Activated naive CD8-positive, alpha-beta T cell (primary cell): ENCODE measurements at regions not wholly inside any gene's neighbourhood (a gene's known extent, or its start where the extent isn't known, plus 50 kb on each side); places are given as distances from the start of the nearest gene placed in this dataset.
A peak's percentile ranks its signal among the peaks of the same experiment; 100 is the strongest.

Experiments
- H3K27ac Mint-ChIP-seq: one replicate; pipeline ENCODE4 v1.8.0; 2021; ENCODE audit warnings: mixed read lengths
- H3K27me3 Mint-ChIP-seq: one replicate; pipeline ENCODE4 v1.8.0; 2021; ENCODE audit warnings: mixed read lengths
- H3K36me3 Mint-ChIP-seq: one replicate; pipeline ENCODE4 v1.8.0; 2021; ENCODE audit warnings: mixed read lengths
- H3K4me1 Mint-ChIP-seq: one replicate; pipeline ENCODE4 v1.8.0; 2021; ENCODE audit warnings: low read depth, mixed read lengths
- H3K4me3 Mint-ChIP-seq: one replicate; pipeline ENCODE4 v1.8.0; 2021; ENCODE audit warnings: mild to moderate bottlenecking, mixed read lengths
- H3K9me3 Mint-ChIP-seq: one replicate; pipeline ENCODE4 v1.8.0; 2021; ENCODE audit warnings: low read depth, mixed read lengths

DNA sequence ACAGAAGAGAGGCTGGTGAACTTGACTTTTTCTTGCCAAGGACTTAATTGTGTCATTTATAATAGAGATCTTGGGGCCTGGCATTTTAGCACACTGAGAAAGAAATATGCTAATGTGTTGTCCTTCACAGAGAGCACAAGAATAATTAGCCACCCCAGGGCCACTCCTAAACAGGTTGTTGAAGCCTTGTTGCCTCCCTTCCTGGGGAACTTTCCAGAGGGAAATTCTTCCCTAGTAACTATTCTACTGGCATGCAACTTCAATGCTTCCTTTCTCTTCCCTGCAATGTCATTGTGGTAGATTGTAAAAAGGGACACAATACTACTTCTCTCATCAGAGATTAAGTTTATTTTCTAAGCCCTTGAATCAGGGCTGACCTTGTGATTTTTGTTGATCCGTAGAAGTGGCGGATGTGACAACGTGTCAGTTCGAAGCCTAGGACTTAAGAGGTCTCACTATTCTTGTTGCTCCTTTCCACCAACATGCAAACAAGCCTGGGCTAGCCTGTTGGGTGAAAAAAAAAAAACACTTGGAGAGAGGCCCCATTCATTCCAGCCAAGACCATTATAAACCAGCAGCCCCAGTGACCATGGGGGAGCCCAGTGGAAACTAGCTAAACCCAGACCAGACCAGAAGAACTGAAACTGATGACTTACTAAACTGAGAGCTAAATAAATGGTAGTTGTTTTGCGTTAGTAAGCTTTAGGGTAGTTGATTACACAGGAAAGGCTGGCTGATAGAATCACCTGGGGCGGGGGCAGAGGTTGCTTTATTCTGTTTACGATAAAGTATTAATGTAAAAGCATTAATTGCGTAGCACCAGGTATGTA lies 287.2 kb downstream of the SHQ1 start:
- H3K36me3 Mint-ChIP-seq: peaks cover 2% of the 10 kb centered on the region

DNA sequence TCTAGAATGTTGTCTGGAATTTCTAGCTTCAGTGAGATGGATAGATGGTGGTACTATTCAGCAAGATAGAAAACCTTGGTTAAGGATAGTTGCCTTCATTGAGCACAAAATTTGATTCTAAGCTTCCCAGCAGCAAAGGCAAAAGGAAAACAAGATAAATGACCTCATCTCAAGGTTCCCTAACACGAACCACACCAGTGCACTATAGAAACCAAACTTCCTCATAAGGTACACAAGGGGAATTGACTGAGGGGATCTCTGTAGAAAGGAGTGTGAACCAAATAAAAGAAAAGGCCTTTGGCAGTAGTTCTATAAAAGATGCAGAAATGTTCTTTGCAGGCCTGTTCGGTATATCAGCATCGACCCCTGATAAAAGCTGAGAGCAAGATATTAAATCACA lies 288.9 kb downstream of the SHQ1 start:
- H3K9me3 Mint-ChIP-seq: peaks cover 8% of the 10 kb centered on the region
- H3K4me1 Mint-ChIP-seq: no peaks in the 10 kb centered on the region
- H3K4me3 Mint-ChIP-seq: no peak overlapping the region
- peaks cover 6% of the 10 kb centered on the region for H3K36me3 Mint-ChIP-seq
- H3K27ac Mint-ChIP-seq: no peak overlapping the region
- H3K27me3 Mint-ChIP-seq: no peaks in the 10 kb centered on the region

More for the DNA sequence above, 287.2 kb downstream of the SHQ1 start:
- Mint-ChIP-seq H3K4me3 (no peak overlapping the region), H3K27me3 (no peaks in the 10 kb centered on the region), H3K4me1 (no peaks in the 10 kb centered on the region), H3K9me3 (peaks cover 3% of the 10 kb centered on the region), H3K27ac (no peak overlapping the region)

DNA sequence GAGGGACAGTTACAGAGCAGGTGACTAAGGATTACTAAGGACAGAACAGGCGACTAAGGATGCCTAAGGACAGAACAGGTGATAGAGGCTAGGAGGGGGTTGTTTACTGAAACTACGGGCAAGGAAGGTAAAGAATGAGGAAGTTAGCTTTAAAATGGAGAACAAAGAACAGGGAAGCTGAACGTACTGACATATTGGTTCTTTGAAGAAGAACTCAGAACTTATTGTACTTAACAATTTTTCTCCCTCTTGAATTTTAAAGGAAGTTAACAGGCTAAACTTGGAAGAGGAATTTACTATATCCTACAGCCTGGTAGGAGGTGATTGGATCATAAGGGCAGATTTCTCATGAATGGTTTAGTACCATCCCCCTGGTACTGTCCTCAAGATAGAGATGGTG lies 290.2 kb downstream of the SHQ1 start:
- peaks cover 8% of the 10 kb centered on the region for H3K9me3 Mint-ChIP-seq
- peaks cover 6% of the 10 kb centered on the region for H3K36me3 Mint-ChIP-seq
- H3K27me3 Mint-ChIP-seq: no peaks in the 10 kb centered on the region
- no peaks in the 10 kb centered on the region for H3K4me1 Mint-ChIP-seq
- H3K27ac Mint-ChIP-seq: no peak overlapping the region
- no peak overlapping the region for H3K4me3 Mint-ChIP-seq

DNA sequence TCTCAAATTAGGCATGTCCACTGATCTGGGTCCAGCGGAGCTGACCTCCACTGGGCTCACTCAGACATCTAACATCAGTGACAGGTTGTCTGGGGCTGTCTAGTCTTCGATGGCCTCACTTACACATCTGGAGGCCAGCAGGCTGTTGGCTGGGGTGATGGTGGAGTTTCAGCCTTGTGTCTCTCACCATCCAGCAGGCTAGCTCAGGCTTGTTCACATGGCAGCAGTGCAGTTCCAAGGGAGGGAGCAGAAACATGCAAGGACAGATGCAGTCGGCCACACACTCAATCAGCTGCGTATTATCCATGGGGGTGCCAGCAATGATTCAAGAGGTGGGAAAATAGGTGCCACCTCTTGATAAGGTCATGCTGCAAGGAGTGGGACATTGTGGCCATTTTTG lies 292.5 kb downstream of the SHQ1 start:
- Mint-ChIP-seq H3K36me3 (peaks cover 4% of the 10 kb centered on the region), H3K27me3 (no peaks in the 10 kb centered on the region), H3K4me1 (no peaks in the 10 kb centered on the region), H3K27ac (no peak overlapping the region), H3K9me3 (peaks cover 8% of the 10 kb centered on the region), H3K4me3 (no peak overlapping the region)

DNA sequence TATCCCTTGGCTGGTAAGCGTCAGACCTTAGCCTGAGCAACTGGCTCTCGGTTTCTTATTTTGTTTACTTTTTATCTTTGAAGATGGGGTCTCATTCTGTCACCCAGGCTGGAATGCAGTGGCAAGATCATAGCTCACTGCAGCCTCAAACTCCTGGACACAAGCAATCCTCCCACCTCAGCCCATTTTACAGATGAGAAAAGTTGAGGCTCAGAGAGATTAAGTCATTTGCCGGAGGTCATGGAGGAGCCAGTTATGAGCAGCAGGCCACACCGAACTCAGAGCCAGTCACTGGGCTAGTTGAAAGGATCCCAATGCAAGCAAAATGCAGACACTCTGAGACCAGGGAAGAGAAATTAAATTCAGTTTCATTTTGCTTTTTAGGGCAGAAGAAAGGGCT lies 293.6 kb downstream of the SHQ1 start:
- Mint-ChIP-seq H3K4me1 (peaks cover 9% of the 10 kb centered on the region), H3K27me3 (no peaks in the 10 kb centered on the region), H3K36me3 (peaks cover 4% of the 10 kb centered on the region), H3K27ac (no peak overlapping the region), H3K4me3 (no peak overlapping the region), H3K9me3 (peaks cover 8% of the 10 kb centered on the region)

DNA sequence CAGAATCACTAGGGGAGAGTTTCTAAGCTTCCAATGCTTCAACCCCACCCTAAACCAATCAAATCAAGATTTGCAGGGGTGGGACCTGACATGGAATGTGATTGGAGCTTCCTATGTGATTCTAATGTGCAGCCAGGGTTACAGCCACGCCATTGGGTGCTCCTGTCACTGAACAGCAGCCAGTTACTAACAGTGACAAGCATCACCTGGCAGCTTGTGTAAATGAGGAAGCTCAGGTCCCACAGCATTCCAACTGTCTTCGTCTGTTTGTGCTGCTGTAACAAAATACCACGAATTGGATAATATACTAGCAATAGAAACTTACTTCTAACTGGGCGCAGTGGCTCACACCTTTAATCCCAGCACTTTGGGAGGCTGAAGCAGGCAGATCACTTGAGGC lies 294.9 kb downstream of the SHQ1 start:
- Mint-ChIP-seq H3K4me1 (peaks cover 22% of the 10 kb centered on the region), H3K36me3 (peaks cover 7% of the 10 kb centered on the region), H3K4me3 (no peak overlapping the region), H3K27me3 (no peaks in the 10 kb centered on the region), H3K9me3 (peaks cover 8% of the 10 kb centered on the region), H3K27ac (no peak overlapping the region)

DNA sequence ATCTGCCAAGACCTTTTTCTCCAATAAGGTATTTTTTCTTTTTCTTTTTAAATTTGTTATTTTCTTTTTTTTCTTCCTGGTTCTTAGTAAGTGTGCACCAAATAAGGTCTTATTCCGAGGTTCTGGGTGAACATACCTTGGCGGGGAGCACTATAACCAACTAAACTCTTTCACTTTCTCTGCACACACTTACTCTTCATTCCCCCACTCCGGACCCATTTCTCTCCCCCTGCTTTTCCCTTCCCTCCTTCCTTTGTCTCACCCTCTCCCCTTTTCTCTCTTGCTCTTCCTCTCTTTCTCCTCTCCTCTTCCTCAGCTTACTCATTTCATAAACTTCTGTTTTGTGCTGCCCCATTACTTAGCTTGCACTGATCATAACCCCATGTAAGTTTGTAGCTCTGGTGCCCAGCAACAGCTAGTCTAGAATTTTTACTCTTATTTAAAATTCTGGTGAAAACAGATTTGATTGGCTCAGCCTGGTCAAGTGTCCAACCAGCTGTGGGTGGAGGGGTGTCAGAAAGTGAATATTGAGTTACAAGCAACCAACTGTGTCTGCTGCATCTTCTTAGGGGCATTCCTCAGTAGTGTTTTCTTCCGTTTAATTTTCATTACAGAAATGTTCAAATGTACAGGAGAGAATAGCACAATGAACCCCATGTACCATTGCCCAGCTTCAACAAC lies 297.5 kb downstream of the SHQ1 start:
- Mint-ChIP-seq H3K4me3 (peak overlapping the region; percentile 64), H3K27me3 (no peaks in the 10 kb centered on the region), H3K4me1 (peaks cover 22% of the 10 kb centered on the region), H3K36me3 (peaks cover 5% of the 10 kb centered on the region), H3K9me3 (peaks cover 2% of the 10 kb centered on the region), H3K27ac (no peak overlapping the region)

DNA sequence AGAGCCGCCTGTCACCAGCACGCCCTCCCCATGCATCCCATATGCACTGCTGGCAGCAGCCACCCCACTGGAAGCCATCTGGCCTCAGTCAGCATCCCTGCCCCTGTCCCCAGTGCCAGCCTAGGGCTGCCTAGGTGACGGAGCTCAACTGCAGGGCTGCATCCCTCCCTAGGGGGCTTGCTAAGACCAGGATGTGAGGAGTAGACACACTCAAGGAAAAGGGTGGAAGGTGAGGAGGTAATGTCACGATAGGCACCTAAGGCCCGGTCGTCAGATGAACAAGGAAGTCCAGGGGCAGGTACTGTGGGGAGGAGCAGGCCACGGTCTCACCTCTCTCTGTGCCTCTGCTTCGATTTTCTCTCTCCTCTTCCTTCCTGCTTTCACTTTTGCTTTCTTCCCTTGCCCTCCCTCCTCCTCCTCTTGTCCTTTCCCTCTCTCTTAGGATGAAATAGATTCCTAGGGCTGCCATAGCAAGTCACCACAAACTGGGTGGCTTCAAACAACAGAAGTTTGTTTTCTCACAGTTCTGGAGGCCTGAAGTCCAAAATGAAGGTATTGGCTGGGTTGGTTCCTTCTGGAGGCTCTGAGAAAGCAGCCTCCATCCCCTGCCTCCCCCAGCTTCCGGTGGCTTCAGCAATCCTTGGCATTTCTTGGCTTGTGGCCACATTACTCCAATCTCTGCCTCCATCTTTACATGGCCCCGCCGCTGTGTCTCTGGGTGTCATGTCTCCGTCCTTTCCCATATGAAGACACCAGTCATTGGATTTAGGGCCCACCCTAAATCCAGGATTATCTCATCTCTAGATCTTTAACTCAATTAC lies 298.3 kb downstream of the SHQ1 start:
- Mint-ChIP-seq H3K27ac (peak overlapping the region; percentile 43), H3K4me1 (peaks cover 22% of the 10 kb centered on the region), H3K36me3 (peaks cover 3% of the 10 kb centered on the region), H3K4me3 (peak overlapping the region; percentile 64), H3K27me3 (no peaks in the 10 kb centered on the region), H3K9me3 (no peaks in the 10 kb centered on the region)

DNA sequence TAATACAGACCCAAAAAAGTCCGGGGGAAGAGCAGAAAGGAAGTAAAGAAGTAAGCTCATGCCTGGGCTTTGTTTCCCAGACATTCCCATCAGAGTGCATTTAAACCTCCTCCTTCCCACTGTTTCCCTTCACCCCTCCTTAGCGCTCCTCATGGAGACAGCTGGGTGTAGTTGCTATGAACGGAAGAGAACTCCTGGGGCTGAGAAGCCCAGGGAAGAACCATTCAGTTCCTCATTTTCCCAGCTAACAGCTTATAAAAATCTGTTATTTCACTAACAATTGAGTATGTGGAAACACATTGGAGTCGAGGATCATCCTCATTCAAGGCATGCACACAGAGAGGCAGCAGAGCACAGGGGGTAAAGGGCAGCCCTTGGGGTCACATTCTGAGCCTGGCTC lies 299.3 kb downstream of the SHQ1 start:
- Mint-ChIP-seq H3K4me3 (no peak overlapping the region), H3K4me1 (peaks cover 22% of the 10 kb centered on the region), H3K27me3 (no peaks in the 10 kb centered on the region), H3K36me3 (peaks cover 3% of the 10 kb centered on the region), H3K9me3 (no peaks in the 10 kb centered on the region), H3K27ac (peak overlapping the region; percentile 46)

DNA sequence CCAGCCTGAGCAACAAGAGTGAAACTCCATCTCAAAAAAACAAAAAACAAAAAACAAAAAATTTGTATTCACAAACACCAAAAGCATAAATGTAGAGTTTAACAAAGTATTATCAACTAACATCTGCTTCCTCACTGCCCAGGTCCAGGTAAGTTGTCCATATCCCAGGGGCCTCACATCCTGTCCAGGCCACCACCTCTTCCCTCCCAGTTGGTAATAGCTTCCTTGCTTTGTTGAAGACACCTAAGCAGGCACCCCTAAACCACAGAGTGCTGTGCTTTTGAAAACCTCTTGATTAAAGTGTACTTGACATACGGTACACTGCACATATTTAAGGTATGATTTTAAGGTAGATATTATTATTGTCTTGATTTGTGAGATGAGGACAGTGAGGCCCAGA lies 299.8 kb downstream of the SHQ1 start:
- H3K4me1 Mint-ChIP-seq: peaks cover 22% of the 10 kb centered on the region
- H3K27me3 Mint-ChIP-seq: no peaks in the 10 kb centered on the region
- H3K4me3 Mint-ChIP-seq: no peak overlapping the region
- no peaks in the 10 kb centered on the region for H3K9me3 Mint-ChIP-seq
- H3K27ac Mint-ChIP-seq: no peak overlapping the region
- peaks cover 3% of the 10 kb centered on the region for H3K36me3 Mint-ChIP-seq

DNA sequence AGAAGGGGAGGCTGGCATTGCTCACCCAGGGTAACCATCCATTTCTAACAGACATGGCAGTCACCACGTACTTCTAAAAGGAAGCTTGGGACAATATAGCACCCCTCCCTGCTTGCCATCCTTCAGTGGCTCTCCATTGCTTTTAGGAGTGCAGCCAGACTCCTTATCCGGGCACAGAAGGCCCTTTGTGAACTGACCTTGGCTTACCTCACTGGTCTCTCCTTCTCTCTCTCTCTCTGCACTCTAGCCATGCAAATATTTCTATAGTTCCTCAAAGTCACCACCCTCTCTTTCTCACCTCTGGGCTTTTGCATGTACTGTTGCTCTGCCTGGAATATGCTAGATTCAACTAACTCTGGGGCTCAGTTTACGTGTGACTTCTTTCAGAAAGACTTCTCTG lies 301.1 kb downstream of the SHQ1 start:
- Mint-ChIP-seq H3K36me3 (peaks cover 3% of the 10 kb centered on the region), H3K9me3 (no peaks in the 10 kb centered on the region), H3K27ac (no peak overlapping the region), H3K4me3 (no peak overlapping the region), H3K27me3 (no peaks in the 10 kb centered on the region), H3K4me1 (peaks cover 22% of the 10 kb centered on the region)

DNA sequence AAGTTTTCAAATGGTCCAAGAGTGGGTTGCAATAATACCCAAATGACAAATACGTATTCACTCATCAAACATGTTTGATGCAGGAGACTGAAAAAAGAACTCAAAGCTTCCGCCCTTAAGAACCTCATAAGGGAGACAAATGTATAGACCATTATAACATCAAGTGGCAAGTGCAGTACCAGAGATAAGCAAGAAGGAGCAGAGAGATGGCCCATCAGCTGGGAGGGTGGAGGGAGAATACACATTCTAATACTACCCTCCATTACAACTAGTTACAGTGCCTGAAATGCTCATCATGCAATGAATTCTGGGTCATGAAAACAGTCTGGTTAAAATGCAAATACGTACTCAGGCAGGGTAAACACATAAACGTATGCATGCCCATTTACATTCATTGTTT lies 304.0 kb downstream of the SHQ1 start:
- no peaks in the 10 kb centered on the region for H3K27me3 Mint-ChIP-seq
- H3K4me1 Mint-ChIP-seq: peaks cover 8% of the 10 kb centered on the region
- no peaks in the 10 kb centered on the region for H3K9me3 Mint-ChIP-seq
- peaks cover 3% of the 10 kb centered on the region for H3K36me3 Mint-ChIP-seq
- no peak overlapping the region for H3K4me3 Mint-ChIP-seq
- no peak overlapping the region for H3K27ac Mint-ChIP-seq

DNA sequence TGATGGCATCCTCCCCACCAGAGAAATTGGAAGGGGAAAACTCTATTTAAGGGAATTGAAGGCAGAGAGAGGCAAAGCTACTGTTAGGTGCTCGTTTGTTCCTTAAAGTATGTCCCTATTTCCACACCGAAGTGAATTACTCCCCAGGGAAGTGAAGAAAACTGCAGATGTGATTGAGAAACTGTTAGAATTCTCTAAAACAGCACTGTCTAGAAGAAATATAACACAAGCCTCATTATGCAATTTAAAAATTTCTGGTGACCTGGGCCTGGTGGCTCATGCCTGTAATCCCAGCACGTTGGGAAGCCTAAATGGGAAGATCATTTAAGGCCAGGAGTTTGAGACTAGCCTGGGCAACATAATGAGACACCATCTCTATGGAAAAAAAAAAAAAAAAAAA lies 305.0 kb downstream of the SHQ1 start:
- H3K4me3 Mint-ChIP-seq: no peak overlapping the region
- no peaks in the 10 kb centered on the region for H3K9me3 Mint-ChIP-seq
- peaks cover 2% of the 10 kb centered on the region for H3K4me1 Mint-ChIP-seq
- H3K27ac Mint-ChIP-seq: no peak overlapping the region
- H3K36me3 Mint-ChIP-seq: no peaks in the 10 kb centered on the region
- no peaks in the 10 kb centered on the region for H3K27me3 Mint-ChIP-seq

DNA sequence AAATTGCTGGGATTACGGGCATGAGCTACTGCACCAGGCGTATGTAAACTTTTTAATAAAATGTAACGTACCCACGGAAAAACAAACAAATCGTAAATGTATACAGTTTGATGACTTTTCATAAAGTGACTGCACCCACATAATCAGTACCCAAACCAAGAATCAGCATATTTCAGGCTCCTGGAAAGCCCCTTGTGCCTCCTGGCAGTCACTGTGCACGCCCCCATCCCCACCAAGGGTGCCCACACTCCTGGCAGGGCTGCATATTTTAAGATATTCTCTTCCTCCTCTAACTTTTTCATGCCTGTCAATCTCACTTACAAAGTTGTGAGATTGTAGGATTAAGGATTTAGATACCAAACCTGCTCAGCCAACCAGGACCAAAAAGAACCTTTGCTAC lies 305.5 kb downstream of the SHQ1 start:
- Mint-ChIP-seq H3K4me1 (peaks cover 7% of the 10 kb centered on the region), H3K4me3 (no peak overlapping the region), H3K36me3 (no peaks in the 10 kb centered on the region), H3K27me3 (no peaks in the 10 kb centered on the region), H3K9me3 (no peaks in the 10 kb centered on the region), H3K27ac (no peak overlapping the region)

DNA sequence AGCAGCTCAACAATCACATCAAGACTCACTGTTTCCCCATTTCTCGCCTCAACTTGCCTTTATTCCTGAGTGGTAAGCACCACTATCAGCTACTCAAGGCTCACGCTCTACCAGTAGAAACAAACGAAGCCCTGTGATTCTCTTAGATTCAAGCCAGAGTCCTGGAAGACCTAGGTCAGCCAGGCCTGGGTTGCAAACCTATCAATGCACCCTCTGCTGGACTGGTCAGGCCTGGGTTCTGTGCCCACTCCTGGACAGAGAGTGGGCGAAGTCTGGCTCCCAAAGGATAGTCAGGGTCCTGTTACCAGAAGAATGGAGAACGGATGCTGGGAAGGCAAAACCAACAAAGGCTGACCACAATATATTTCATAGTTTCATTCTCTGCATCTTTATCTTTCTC lies 308.4 kb downstream of the SHQ1 start:
- Mint-ChIP-seq H3K9me3 (no peaks in the 10 kb centered on the region), H3K4me1 (peaks cover 9% of the 10 kb centered on the region)

More for the DNA sequence above, 308.4 kb downstream of the SHQ1 start:
- Mint-ChIP-seq H3K27me3 (no peaks in the 10 kb centered on the region), H3K4me3 (no peak overlapping the region), H3K36me3 (no peaks in the 10 kb centered on the region), H3K27ac (no peak overlapping the region)
